NCI-H187 (cell line): ENCODE measurements at regions not wholly inside any gene's neighbourhood (a gene's known extent, or its start where the extent isn't known, plus 50 kb on each side); places are given as distances from the start of the nearest gene placed in this dataset.
"Not testable (repeated sequence)": the region's sequence is repeated elsewhere in the genome, so short reads cannot be mapped to it uniquely, and the experiment has no call there.

Source experiments
- DNase-seq, 2 experiments: peaks; one replicate each; lab custom pipeline; 2025; lab: John Stamatoyannopoulos, UW

DNA sequence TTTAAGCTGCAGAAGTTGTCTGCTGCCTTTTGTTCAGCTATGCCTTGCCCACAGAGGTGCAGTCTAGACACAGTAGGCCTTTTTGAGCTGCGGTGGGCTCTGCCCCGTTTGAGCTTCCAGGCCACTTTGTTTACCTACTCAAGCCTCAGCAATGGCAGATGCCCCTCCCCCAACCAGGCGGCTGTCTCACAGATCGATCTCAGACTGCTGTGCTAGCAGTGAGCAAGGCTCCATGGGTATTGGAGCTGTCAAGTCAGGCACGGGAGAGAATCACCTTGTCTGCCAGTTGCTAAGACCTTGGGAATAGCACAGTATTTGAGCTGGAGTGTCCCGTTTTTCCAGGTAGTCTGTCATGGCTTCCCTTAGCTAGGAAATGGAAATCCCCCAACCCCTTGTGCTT is 587.8 kb upstream of the CLINT1 start:
- not testable (repeated sequence) for DNase-seq

DNA sequence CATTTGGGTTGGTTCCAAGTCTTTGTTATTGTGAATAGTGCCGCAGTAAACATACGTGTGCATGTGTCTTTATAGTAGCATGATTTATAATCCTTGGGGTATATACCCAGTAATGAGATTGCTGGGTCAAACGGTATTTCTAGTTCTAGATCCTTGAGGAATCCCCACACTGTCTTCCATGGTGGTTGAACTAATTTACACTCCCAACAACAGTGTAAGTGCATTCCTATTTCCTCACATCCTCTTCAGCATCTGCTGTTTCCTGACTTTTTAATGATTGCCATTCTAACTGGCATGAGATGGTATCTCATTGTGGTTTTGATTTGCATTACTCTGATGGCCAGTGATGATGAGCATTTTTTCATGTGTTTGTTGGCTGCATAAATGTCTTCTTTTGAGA is 580.3 kb upstream of the CLINT1 start:
- DNase-seq = not testable (repeated sequence)

DNA sequence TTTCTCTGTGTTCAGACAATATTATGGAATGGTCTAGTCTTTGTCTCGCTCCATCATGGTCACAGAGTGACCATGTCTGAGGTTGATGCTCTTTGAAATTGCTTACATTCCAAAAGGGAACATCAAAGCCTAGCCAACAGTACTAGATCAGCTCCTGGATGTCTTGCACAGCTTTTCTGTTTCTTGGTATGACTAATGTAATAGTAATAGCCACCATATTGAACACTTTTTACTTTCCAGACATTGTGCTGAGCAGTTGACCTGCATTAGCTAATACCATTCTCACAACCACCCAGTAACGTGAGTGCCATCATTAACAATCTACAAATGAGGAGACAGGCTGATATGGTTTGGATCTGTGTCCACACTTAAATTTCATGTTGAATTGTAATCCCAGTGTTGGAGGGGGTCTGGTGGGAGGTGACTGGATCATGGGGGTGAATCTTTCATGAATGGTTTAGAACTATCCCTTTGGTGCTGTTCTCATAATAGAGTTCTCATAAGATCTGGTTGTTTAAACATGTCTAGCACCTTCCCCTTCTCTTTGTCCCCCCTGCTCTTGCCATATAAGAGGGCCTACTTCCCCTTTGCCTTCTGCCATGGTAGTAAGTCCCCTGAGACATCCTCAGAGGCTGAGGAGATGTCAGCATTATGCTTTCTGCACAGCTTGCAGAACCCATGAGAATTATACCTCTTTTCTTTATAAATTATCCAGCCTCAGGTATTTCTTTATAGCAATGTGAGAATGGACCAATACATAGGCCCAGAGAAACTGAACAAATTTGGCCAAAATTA is 577.5 kb upstream of the CLINT1 start:
- DNase-seq = no peak

DNA sequence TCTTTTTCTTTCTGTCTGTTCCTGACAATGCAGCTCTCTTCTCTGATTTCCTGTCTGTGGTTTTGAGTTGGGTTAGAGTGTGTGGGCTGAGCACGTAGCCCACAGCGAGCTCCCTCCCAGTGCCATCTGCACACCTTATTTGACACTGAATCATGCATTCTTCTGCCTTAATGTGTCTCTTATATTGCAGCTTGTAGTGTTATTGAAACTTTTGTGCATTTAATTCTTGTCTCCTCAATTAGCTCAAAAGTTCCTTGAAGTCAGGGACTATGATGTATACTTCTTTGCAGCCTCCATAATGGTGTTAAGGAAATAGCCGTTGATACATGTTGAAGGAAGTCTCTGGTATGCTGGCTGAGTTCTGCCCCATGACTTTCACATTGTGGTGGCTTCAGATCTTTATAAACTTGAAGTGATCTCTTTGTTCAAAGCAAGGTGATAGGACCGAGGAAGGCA is 576.2 kb upstream of the CLINT1 start:
- DNase-seq = no peak

DNA sequence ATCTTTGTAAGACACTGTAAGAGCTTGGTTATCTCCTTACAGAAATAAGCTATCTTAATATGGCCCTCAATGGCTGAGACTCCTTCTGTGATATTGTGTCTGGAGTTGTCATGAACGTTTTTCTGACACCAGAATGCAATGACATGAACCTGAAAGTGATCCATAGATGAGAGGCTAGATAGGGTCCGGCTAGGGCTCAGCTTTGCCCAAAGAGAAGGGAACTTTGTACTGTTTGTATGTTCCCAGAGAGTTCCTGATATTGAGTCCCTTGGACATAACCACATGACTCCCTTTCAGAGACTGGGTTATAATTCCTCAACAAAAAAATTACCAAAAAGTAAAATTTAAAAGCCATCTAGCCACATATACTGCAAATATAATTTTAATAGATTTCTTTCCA is 575.8 kb upstream of the CLINT1 start:
- DNase-seq = no peak

DNA sequence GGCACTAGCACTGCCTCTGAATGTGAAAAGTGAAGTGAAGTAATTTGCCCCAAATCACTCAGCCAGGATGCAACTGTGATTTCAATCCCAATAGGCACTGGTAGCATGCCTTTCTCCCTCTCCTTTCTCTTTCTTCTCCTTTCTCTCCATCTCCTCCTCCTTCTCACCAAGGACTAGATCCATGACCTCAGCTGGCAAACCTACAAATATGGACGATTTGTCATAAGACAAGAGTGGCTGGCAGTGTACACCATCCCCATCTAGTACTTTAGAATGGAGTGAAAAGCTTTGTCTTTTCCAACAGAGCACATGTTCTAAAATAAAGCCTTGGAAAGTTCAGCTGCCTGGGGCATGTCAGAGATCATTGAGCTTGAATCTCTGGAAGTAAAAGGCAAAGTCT is 574.7 kb upstream of the CLINT1 start:
- no peak for DNase-seq

DNA sequence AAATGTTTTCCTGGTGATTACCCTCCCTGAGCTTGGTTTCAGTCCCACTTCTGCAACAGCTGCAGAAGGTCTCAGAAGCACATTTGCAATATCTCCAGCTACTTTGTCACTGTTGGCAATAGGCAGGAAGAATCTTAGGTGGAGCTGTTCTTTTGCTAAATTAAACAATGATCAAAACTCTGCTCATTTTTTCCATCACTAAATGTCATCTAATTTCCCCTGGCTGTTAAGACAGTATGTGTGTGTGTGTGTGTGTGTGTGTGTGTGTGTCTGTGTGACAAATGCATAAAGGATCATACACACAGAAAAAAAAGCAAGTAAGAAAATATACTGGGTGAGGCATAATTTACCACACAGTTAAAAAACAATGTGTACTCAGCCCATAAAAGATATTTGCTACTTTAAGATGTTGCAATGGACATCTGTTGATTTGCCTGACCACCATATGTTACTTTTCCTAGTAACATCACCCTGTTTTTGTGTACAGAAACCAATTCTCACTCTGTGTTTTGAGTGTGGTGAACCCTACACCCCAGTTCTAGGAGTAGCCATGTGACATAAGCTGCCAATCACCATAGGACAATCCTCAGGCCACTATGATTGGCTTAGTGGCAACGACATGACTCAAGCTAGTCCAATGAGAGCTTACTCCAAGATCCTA is 572.6 kb upstream of the CLINT1 start:
- DNase-seq = no peak

DNA sequence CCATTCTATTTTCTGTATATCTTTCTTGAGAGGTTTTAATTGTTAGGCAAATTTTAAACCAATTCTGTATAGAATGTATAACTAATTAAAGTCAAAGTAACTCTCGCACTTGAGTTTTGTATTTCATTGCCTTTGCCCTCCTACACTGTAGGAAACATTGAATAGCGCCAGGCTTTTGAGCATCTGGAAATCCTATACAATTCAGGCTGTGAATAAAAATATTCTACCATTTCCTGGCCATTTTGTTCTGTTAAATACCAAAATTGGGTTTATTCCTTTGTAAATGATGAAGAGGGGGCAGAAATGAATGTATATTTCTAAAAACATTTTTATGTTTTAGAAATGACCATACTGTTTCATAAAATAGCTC is 571.8 kb upstream of the CLINT1 start:
- no peak for DNase-seq

DNA sequence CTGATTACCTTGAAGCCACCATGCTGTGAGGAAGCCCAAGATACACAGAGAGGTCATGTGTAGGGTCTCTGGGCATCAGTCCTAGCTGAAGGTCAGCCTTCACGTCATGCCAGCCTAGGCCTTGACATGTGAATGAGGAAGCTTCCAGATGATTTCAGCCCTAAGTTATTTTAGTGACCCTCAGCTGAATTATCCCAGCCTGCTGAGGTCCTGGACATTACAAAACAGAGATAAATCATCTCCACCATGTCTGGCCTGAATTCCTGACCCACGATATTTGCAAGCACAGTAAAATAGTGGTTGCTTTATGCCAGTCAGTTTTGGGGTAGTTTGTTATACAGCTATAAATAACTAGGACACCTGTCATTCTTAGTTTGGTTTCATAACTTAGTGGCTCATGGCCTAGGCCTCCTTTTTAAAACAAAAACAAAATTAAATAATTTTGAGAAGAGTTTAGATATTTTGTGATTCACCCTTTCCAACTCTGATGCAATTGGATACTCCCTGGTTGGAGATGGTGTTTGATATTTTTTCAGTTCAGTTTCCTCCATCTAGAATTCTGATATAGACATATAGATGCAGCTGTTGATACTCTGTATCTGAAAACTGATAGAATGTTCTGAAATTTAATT is 571.3 kb upstream of the CLINT1 start:
- no peak for DNase-seq

DNA sequence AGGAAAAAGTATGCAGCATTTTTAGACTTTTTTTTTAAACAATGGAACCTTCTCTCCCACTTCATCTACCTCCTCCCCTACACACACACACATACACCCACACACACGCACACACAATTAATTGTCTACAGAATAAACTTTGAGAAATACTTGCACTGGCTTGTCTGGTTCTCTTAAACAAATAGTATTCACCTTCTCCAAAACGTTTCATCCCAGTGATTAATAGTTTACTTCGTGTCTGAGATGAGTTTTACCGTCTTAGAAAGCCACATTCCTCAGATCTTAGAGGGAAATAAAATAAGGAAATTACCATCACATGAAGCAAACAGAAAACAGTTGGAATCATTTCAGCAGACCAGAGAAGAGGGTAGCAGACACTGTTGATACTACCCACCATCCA is 570.6 kb upstream of the CLINT1 start:
- DNase-seq = no peak

DNA sequence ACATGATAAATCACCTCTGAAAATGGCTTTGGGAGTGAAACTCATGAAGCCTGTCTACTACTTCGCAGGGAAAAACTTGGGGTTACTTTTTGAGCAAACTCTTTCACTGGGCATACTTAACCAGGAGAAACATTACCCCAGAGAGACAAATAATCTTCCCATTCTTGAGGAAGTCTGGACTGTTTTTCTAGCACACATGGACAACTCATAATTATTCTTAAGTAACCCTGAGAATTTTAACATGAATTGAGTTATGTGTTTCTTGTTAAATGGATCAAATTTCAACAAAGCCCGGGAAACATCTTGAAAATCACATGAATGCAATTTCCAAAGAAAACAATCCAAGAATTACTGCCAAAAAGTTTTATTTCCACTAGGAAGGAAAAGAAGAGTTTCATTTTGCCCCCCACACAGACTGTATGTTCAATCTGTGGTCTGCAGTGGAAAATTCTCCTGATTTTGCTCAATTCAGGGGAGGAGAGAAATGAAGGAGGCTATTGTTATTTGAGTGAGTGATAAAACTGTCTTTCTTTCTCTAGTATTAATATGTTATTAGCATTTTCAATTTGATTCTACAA is 564.8 kb upstream of the CLINT1 start:
- DNase-seq = no peak

DNA sequence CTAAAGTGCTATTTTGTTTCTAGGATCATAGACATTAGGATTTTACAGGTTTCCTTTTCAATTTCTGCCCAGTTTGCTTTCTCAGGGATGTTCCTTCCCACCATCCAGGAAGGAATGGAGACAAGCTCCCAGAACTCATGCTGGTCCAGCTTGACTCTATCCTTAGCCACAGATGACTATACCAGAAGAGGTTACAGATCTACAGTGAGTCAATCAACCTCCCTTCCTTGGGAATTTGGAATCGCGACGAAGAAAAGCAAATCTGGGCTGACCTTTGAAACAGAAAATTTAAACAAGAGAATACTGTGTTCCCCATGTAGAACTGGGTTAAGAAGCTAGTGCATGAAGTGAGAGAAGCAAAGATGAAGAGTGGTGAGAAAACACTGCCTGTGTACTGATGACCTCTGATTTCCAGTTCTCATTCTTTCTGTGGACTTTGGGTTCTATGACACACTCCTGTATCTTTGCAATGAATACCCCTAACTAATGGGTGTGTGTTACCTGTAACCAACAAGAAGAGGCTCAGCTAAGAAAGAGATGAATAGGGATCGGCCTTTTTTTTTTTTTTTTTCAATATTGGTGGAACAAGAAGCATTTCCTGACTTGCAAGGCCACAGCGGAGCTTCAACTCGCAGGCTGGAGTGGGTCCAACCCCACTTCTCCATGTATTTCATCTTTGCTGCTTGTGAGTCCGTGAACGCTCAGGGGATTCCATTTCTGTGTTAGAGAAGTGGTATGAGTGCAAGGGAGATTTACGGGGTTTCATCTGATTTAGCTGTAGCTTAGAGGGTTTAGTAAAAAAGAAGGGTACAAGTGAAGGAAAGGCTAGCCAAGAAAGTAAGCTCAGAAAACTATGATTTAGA is 563.9 kb upstream of the CLINT1 start:
- DNase-seq = no peak

DNA sequence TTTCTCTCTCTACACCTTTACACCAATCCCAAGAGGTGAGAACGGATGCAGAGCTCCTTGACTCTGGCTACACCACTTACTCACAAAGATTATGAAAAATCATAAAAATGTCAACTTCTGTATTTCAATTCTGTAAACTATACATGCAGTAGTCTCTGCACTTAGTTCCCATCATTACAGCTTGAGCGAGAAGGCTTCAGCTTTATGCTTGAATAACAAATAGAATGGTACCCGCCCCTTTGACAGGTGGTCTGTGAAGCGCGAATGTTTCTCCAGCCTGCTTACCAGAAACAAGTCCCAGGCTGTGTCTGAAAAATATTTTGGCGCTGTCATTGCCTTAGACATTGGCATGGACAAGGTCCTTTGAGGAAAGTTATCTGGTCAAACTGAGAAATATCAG is 562.4 kb upstream of the CLINT1 start:
- DNase-seq = no peak

DNA sequence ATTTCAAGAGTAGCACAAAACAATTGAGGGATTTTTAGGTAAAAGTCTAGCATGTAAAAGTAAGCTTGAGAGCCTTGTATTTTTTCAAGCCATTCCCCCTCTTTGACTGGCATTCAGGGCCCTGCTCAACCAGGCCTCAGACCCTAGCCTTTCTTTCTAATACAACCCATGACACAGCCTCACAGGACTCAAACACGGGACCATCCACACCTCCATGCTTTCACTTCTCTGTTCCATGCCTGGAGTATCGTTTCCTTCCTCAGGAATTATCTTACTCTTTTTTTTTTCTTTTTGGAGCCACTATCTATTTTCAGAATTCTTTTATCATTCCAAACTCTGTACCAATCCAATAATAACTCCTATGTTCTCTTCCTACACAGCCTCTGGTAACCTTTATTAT is 560.2 kb upstream of the CLINT1 start:
- DNase-seq = no peak

DNA sequence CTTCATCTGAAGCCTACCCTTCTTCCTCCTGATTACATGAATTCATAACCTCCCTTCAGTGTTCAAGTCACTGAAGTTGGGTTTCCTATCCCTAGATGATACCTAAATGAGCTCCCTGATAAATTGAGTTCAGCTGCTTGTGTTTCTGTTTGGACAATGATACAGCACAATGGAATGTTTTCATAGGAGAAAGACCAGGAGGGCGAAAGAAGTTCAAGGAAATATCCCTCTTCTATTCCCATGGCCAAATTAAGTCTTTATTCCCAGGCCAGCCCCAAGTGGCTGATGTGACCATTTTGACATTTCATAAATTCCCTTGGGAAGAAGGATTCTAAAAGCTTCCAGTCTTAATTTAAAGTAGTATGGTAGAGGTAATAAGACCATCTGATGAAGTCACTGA is 555.8 kb upstream of the CLINT1 start:
- DNase-seq = no peak

DNA sequence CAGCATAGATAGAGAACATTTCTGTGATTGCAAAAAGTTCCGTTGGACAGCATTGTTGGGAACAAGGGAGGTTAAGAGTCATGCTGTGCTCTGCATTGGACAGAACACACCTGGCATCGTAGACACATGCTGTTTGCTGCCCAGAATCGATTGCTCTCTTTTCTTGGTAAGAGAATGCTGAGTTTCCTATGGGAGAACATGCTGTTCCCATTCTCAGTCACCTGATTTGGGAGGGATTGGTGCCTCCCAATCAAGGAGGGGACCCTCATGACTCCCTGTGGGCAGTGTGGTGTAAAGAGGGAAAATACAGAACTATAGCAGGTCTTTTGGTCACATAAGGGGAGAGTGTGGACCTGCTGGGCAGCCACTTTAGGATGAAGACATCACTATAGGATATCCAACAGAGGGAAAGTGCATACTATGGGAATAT is 555.4 kb upstream of the CLINT1 start:
- no peak for DNase-seq

DNA sequence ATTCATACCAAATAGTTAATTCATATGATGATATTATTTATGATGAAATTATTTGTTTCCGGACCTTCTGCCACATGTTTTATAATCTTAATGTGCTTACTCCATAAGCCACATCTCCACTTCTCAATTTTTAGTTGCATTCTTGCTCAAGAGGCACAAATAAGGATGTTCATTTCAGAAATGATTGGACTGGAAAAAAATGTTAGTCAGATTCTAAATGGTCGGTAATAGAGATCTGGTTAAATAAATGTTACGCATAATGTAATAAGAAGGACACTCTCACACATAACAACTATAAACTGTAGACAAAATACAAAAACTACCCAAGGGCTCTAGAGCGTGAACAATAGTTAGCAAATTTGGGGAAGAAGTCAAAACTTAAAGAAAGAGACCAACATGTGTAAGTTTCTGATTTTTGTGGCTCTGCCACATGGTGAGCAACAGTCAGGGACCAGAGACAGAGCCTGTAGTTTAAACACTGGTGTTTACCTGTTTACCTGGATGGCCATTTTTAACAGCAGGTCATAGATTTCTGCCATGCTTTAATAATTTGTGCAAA is 554.3 kb upstream of the CLINT1 start:
- DNase-seq = no peak

DNA sequence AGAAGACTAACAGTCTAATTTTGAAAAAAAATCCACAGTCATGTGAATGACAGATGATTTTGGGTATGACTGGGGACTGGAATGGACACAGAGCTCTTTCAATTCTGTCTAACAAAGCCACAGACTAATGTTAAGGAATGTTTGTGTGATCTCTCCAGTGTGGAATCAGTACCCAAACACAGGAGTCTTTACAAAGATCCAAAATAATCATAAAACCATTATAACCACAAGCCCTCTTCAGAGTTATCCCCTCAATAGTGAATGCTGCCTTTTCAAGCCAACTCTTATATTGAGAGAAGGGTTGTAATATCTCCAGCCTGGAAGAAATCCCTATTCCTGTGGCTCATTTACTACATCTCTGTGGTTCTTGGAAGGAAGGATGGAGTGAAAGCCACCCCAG is 552.0 kb upstream of the CLINT1 start:
- no peak for DNase-seq

DNA sequence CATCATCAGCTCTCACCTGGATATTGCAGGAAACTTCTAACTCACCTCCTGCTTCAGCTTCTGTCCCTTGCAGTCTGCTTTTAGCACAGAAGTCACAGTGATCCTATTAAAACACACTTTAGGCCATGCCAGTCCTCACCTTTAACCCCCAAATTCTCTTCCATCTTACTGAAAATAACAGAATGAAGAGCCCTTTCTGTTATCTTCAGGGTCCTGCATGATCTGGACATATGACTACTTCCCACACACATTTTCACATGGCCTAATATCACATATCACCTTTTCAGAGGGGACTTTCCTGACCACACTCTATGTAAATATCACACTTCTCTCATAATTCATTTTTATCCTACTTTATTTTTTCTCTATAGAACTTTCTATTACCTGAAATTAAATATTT is 550.6 kb upstream of the CLINT1 start:
- no peak for DNase-seq

DNA sequence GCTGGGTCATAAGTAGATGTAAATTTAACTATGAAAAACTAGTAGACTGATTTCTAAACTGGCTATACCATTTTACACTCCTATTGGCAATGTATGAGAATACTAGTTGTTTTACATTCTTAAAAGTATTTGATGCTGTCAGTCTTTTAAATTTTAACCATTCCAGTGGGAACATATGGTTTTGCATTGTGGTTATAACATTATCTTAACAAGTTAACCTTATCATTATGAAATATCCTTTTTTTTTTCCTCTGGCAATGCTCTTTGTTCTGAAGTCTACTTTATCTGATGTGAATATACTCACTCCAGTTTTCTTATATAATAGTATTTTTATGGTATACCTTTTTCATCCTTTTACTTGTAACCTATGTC is 548.9 kb upstream of the CLINT1 start:
- no peak for DNase-seq
